22Rv1 (cell line): ENCODE measurements at regions not wholly inside any gene's neighbourhood (a gene's known extent, or its start where the extent isn't known, plus 50 kb on each side); places are given as distances from the start of the nearest gene placed in this dataset.

Experiments
- CTCF ChIP-seq: fragments of 450-650 bp; IDR thresholded peaks from 2 replicates; pipeline ENCODE4 v1.5.1; 2017; ENCODE audit warnings: mild to moderate bottlenecking
- ZFX ChIP-seq: fragments of 450-650 bp; IDR thresholded peaks from 2 replicates; pipeline ENCODE4 v1.6.1; 2017; ENCODE audit warnings: antibody characterized with exemption, borderline replicate concordance

- TF ChIP-seq CTCF (peak; percentile 81), ZFX (no peak)
These were observed 555.5 kb downstream of the CDH9 start for GRCh38 chr5:26482810-26483375.
